C4-2B (cell line): ENCODE measurements at regions not wholly inside any gene's neighbourhood (a gene's known extent, or its start where the extent isn't known, plus 50 kb on each side); places are given as distances from the start of the nearest gene placed in this dataset.

Source experiments
- ZFX ChIP-seq: fragments of 450-650 bp; IDR thresholded peaks from 2 replicates; pipeline ENCODE4 v1.6.1; 2017
- TF ChIP-seq, protein P1 (sequence below): fragments of 450-650 bp; conservative IDR thresholded peaks from 2 replicates; pipeline ENCODE4 v1.5.1; 2017; ENCODE audit warnings: mild to moderate bottlenecking

DNA sequence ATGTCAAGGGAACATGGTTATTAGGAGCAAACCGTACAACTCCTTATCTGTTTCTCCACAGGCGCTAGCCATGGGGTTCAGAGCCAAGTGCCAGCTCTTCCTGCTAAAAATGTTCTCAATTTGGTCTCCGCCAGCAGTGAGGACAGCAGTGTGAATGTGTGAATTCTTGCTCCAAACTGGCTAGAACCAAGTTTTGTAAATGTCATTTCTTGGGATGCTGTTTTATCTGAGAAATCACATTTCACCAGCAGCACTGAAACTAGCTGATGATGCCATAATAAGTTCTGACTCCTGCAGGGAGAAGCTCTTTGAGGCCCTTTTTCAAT is 140.6 kb upstream of the LGALSL start:
- TF ChIP-seq, protein P1, sequence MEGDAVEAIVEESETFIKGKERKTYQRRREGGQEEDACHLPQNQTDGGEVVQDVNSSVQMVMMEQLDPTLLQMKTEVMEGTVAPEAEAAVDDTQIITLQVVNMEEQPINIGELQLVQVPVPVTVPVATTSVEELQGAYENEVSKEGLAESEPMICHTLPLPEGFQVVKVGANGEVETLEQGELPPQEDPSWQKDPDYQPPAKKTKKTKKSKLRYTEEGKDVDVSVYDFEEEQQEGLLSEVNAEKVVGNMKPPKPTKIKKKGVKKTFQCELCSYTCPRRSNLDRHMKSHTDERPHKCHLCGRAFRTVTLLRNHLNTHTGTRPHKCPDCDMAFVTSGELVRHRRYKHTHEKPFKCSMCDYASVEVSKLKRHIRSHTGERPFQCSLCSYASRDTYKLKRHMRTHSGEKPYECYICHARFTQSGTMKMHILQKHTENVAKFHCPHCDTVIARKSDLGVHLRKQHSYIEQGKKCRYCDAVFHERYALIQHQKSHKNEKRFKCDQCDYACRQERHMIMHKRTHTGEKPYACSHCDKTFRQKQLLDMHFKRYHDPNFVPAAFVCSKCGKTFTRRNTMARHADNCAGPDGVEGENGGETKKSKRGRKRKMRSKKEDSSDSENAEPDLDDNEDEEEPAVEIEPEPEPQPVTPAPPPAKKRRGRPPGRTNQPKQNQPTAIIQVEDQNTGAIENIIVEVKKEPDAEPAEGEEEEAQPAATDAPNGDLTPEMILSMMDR: no peak
- TF ChIP-seq ZFX: no peak
